ENCODE measurements at regions not wholly inside any gene's neighbourhood (a gene's known extent, or its start where the extent isn't known, plus 50 kb on each side); places are given as distances from the start of the nearest gene placed in this dataset.

DNA sequence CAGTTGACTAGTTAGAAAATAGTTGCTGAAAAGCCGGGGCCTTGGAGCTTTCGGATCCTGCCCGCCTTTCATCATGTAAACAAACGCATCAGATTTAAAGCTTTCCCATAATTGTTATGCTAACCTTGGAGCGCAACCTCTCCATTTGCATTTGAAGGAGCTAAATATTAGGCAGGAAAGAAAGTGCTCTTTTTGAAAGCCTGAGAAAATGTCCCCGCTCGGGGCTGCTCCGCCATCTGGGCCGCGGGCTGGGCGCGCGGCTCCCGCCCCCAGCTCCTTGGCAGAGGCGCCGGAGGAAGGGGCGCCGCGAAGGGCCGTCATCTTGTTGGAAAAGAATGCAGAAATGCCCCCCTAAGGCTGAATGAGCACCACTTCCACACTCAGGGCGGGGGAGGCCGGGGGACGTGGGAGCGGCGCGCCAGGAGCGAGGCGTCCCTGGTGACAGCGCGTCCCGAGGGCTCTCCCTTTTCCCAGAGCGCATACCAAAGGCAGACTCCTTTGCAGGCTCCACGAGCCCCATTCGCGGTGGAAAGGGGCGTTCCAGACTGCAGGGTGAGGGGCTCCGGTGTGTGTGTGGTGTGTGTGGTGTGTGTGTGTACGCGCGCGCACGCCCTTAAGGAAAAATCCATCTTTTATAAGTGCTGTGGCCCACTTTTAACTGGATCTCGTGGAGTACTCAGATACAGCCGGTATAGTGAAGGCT is 145.6 kb upstream of the ID4 start (continued):
- TF ChIP-seq, protein P1, sequence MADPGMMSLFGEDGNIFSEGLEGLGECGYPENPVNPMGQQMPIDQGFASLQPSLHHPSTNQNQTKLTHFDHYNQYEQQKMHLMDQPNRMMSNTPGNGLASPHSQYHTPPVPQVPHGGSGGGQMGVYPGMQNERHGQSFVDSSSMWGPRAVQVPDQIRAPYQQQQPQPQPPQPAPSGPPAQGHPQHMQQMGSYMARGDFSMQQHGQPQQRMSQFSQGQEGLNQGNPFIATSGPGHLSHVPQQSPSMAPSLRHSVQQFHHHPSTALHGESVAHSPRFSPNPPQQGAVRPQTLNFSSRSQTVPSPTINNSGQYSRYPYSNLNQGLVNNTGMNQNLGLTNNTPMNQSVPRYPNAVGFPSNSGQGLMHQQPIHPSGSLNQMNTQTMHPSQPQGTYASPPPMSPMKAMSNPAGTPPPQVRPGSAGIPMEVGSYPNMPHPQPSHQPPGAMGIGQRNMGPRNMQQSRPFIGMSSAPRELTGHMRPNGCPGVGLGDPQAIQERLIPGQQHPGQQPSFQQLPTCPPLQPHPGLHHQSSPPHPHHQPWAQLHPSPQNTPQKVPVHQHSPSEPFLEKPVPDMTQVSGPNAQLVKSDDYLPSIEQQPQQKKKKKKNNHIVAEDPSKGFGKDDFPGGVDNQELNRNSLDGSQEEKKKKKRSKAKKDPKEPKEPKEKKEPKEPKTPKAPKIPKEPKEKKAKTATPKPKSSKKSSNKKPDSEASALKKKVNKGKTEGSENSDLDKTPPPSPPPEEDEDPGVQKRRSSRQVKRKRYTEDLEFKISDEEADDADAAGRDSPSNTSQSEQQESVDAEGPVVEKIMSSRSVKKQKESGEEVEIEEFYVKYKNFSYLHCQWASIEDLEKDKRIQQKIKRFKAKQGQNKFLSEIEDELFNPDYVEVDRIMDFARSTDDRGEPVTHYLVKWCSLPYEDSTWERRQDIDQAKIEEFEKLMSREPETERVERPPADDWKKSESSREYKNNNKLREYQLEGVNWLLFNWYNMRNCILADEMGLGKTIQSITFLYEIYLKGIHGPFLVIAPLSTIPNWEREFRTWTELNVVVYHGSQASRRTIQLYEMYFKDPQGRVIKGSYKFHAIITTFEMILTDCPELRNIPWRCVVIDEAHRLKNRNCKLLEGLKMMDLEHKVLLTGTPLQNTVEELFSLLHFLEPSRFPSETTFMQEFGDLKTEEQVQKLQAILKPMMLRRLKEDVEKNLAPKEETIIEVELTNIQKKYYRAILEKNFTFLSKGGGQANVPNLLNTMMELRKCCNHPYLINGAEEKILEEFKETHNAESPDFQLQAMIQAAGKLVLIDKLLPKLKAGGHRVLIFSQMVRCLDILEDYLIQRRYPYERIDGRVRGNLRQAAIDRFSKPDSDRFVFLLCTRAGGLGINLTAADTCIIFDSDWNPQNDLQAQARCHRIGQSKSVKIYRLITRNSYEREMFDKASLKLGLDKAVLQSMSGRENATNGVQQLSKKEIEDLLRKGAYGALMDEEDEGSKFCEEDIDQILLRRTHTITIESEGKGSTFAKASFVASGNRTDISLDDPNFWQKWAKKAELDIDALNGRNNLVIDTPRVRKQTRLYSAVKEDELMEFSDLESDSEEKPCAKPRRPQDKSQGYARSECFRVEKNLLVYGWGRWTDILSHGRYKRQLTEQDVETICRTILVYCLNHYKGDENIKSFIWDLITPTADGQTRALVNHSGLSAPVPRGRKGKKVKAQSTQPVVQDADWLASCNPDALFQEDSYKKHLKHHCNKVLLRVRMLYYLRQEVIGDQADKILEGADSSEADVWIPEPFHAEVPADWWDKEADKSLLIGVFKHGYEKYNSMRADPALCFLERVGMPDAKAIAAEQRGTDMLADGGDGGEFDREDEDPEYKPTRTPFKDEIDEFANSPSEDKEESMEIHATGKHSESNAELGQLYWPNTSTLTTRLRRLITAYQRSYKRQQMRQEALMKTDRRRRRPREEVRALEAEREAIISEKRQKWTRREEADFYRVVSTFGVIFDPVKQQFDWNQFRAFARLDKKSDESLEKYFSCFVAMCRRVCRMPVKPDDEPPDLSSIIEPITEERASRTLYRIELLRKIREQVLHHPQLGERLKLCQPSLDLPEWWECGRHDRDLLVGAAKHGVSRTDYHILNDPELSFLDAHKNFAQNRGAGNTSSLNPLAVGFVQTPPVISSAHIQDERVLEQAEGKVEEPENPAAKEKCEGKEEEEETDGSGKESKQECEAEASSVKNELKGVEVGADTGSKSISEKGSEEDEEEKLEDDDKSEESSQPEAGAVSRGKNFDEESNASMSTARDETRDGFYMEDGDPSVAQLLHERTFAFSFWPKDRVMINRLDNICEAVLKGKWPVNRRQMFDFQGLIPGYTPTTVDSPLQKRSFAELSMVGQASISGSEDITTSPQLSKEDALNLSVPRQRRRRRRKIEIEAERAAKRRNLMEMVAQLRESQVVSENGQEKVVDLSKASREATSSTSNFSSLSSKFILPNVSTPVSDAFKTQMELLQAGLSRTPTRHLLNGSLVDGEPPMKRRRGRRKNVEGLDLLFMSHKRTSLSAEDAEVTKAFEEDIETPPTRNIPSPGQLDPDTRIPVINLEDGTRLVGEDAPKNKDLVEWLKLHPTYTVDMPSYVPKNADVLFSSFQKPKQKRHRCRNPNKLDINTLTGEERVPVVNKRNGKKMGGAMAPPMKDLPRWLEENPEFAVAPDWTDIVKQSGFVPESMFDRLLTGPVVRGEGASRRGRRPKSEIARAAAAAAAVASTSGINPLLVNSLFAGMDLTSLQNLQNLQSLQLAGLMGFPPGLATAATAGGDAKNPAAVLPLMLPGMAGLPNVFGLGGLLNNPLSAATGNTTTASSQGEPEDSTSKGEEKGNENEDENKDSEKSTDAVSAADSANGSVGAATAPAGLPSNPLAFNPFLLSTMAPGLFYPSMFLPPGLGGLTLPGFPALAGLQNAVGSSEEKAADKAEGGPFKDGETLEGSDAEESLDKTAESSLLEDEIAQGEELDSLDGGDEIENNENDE (IDR thresholded peaks at IDR 0.05; ENCODE audit: insufficient replicate concordance, low read length), result peak; percentile 65
- TF ChIP-seq GTF2F1 (IDR thresholded peaks at IDR 0.05; ENCODE audit: borderline replicate concordance, low read depth, low read length), result no peak
- no peak for TF ChIP-seq KDM5A (IDR thresholded peaks at IDR 0.05; ENCODE audit: low read length)
- no peak for TF ChIP-seq SUZ12 (IDR thresholded peaks at IDR 0.05; ENCODE audit: low read length)

Data from H1 (cell line).